GM18873 (cell line): ENCODE measurements at regions not wholly inside any gene's neighbourhood (a gene's known extent, or its start where the extent isn't known, plus 50 kb on each side); places are given as distances from the start of the nearest gene placed in this dataset.
"Not testable (repeated sequence)": the region's sequence is repeated elsewhere in the genome, so short reads cannot be mapped to it uniquely, and the experiment has no call there.

Experiments used
- ATAC-seq: cut with Tn5 transposase; IDR thresholded peaks from one replicate; pipeline ENCODE4 v1.9.1; 2021; ENCODE audit warnings: mild to moderate bottlenecking, moderate library complexity, moderate number of reproducible peaks; ENCODE audit not compliant: unreplicated experiment, low FRiP score

- no peak for ATAC-seq
Measured at GRCh38 chr1:38760562-38760961, 99.0 kb downstream of the RRAGC start.

GRCh38 chr1:38758820-38759219 lies 100.8 kb downstream of the RRAGC start:
- no peak for ATAC-seq

- no peak for ATAC-seq
Measured at GRCh38 chr1:38746941-38747600, 112.5 kb downstream of the RRAGC start.

- ATAC-seq, result no peak
Measured at GRCh38 chr1:38746402-38746935, 113.1 kb downstream of the RRAGC start.

- no peak for ATAC-seq
Measured at GRCh38 chr1:38745476-38746401, 113.8 kb downstream of the RRAGC start.

- no peak for ATAC-seq
Measured at GRCh38 chr1:38744452-38745350, 114.9 kb downstream of the RRAGC start.

- no peak for ATAC-seq
Measured at GRCh38 chr1:38743184-38743583, 116.4 kb downstream of the RRAGC start.

- ATAC-seq, result no peak
Measured at GRCh38 chr1:38741341-38741740, 118.2 kb downstream of the RRAGC start.

GRCh38 chr1:38740487-38740886 lies 119.1 kb downstream of the RRAGC start:
- ATAC-seq, result no peak

- ATAC-seq, result no peak
Measured at GRCh38 chr1:38738207-38738606, 121.4 kb downstream of the RRAGC start.

GRCh38 chr1:38736399-38736798 lies 123.2 kb downstream of the RRAGC start:
- no peak for ATAC-seq

- no peak for ATAC-seq
Measured at GRCh38 chr1:38735651-38736161, 123.9 kb downstream of the RRAGC start.

GRCh38 chr1:38733761-38734160 lies 125.8 kb downstream of the RRAGC start:
- no peak for ATAC-seq

GRCh38 chr1:38730511-38731397 lies 128.8 kb downstream of the RRAGC start:
- ATAC-seq, result no peak

- no peak for ATAC-seq
Measured at GRCh38 chr1:38728585-38728908, 131.0 kb downstream of the RRAGC start.

GRCh38 chr1:38727684-38728584 lies 131.6 kb downstream of the RRAGC start:
- ATAC-seq, result no peak

- ATAC-seq, result not testable (repeated sequence)
Measured at GRCh38 chr1:38725321-38725961, 134.1 kb downstream of the RRAGC start.
